Choroid plexus epithelial cell (primary cell): ENCODE measurements at regions not wholly inside any gene's neighbourhood (a gene's known extent, or its start where the extent isn't known, plus 50 kb on each side); places are given as distances from the start of the nearest gene placed in this dataset.

Experiments used
- DNase-seq: peaks from one replicate; pipeline ENCODE4 v3.0.0-alpha.2; 2010; ENCODE audit warnings: low read depth
- H3K4me3 ChIP-seq: 2 replicates; pipeline ENCODE4 v1.5.1; 2011; ENCODE audit warnings: low read depth, mild to moderate bottlenecking, control low read depth, low read length, moderate library complexity
- CTCF ChIP-seq: conservative IDR thresholded peaks from 2 replicates; pipeline ENCODE4 v1.5.1; 2011; ENCODE audit warnings: low read depth, mild to moderate bottlenecking, control low read depth, inconsistent platforms, low read length, moderate library complexity

- no peak for TF ChIP-seq CTCF
- no peak for DNase-seq
- no peak overlapping the region for H3K4me3 ChIP-seq
These were observed 423.8 kb upstream of the JARID2 start for GRCh38 chr6:14822012-14822553.

GRCh38 chr6:14822679-14823078 is 423.2 kb upstream of the JARID2 start:
- no peak for TF ChIP-seq CTCF
- no peak overlapping the region for H3K4me3 ChIP-seq
- DNase-seq = peak; percentile 57

GRCh38 chr6:14824060-14824459 is 421.8 kb upstream of the JARID2 start:
- H3K4me3 ChIP-seq = no peak overlapping the region
- no peak for TF ChIP-seq CTCF
- no peak for DNase-seq

- no peak for TF ChIP-seq CTCF
These were observed 421.2 kb upstream of the JARID2 start for GRCh38 chr6:14824484-14825275.

GRCh38 chr6:14826456-14826855 is 419.4 kb upstream of the JARID2 start:
- no peak overlapping the region for H3K4me3 ChIP-seq
- no peak for DNase-seq
- no peak for TF ChIP-seq CTCF

More at GRCh38 chr6:14824484-14825275, 421.2 kb upstream of the JARID2 start:
- H3K4me3 ChIP-seq = no peak overlapping the region
- DNase-seq = no peak

- no peak for DNase-seq
- no peak overlapping the region for H3K4me3 ChIP-seq
- TF ChIP-seq CTCF = no peak
These were observed 418.5 kb upstream of the JARID2 start for GRCh38 chr6:14827354-14827753.

GRCh38 chr6:14828201-14828611 is 417.7 kb upstream of the JARID2 start:
- H3K4me3 ChIP-seq = no peak overlapping the region
- DNase-seq = no peak
- TF ChIP-seq CTCF = no peak
